ENCODE measurements at regions not wholly inside any gene's neighbourhood (a gene's known extent, or its start where the extent isn't known, plus 50 kb on each side); places are given as distances from the start of the nearest gene placed in this dataset.

DNA sequence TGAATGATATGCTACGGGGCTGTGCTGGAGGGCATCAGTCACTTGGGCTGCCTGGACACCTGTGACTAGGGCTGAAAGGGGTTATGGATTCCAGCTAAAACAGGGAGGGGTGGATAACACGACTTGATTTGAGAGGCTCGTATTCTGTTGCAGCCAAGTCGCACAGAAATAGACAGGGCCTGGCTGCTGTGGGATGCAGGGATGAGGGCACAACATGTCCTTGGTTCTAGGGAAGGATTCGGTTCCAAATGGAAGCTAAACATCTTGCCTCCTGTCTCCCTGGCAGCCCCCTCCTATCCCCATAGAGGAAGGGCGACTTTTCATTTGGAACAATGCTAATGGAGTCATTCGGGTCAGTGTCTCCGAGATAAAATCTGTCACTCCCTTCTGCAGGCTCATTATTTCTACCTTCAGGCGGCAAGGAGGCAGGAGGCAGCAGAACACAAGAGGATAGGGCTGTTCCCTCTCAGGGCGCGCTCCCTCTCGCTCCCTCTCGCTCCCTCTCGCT lies 433.8 kb upstream of the RBMS3 start (continued):
- TF ChIP-seq, protein P1, sequence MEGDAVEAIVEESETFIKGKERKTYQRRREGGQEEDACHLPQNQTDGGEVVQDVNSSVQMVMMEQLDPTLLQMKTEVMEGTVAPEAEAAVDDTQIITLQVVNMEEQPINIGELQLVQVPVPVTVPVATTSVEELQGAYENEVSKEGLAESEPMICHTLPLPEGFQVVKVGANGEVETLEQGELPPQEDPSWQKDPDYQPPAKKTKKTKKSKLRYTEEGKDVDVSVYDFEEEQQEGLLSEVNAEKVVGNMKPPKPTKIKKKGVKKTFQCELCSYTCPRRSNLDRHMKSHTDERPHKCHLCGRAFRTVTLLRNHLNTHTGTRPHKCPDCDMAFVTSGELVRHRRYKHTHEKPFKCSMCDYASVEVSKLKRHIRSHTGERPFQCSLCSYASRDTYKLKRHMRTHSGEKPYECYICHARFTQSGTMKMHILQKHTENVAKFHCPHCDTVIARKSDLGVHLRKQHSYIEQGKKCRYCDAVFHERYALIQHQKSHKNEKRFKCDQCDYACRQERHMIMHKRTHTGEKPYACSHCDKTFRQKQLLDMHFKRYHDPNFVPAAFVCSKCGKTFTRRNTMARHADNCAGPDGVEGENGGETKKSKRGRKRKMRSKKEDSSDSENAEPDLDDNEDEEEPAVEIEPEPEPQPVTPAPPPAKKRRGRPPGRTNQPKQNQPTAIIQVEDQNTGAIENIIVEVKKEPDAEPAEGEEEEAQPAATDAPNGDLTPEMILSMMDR (IDR thresholded peaks at IDR 0.05 in 2 of 3, conservative IDR thresholded peaks at IDR 0.05 in 1 of 3; ENCODE audit: borderline replicate concordance in 1 of 3, insufficient read depth in 1 of 3, low read depth in 2 of 3, low read length in 2 of 3) = no peak
- TF ChIP-seq, protein P2, sequence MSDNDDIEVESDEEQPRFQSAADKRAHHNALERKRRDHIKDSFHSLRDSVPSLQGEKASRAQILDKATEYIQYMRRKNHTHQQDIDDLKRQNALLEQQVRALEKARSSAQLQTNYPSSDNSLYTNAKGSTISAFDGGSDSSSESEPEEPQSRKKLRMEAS (IDR thresholded peaks at IDR 0.05) = no peak
- TF ChIP-seq POLR2A (IDR thresholded peaks at IDR 0.05; ENCODE audit: borderline replicate concordance, extremely low read depth, insufficient read depth, insufficient read length) = no peak
- TF ChIP-seq ELF1 (IDR thresholded peaks at IDR 0.05; ENCODE audit: borderline replicate concordance, low read depth) = no peak
- no peak for TF ChIP-seq CBX3 (IDR thresholded peaks at IDR 0.05; ENCODE audit: low read depth)

DNA sequence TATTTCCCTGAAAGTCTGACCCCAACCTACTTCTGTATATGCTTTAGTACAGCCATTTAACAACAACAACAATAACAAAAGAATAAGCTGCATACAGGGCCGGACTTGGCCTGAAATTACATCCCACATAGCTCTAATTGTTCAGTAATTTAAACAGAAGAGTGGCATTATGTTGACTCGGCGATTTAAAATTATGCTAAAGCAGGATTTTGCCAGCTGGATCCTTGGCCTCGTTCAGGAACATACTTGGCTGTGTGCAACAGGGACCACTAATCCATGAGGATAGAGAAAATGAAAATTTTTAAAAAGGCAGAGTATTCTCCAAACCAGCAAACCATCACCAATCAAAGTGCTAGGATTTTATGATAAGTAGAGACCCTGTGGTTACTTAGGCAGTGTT lies 433.1 kb upstream of the RBMS3 start:
- TF ChIP-seq EZH2 (IDR thresholded peaks at IDR 0.05) = no peak
- BruUV-seq (replicated peaks) = no TSS peak
- Histone ChIP-seq H3K9ac (ENCODE audit: low read length) (no peak overlapping the region), H3K9me2 (ENCODE audit: insufficient read depth) (no peaks in the 10 kb centered on the region), H3K27ac (ENCODE audit: low read depth, low read length) (no peak overlapping the region), H3K9me3 (ENCODE audit: control insufficient read depth in 1 of 2, insufficient read depth in 1 of 2, low read depth in 1 of 2, low read length in 2 of 2) (no peaks in the 10 kb centered on the region), H3K79me2 (ENCODE audit: insufficient read depth, low read length) (no peaks in the 10 kb centered on the region), H3K4me1 (ENCODE audit: control insufficient read depth in 1 of 2, insufficient read depth in 2 of 2, low read length in 2 of 2) (no peaks in the 10 kb centered on the region), H3K4me3 (replicated peaks in 1 of 2; ENCODE audit: low read depth in 1 of 2, low read length in 2 of 2) (no peak overlapping the region), H4K20me1 (ENCODE audit: insufficient read depth) (no peaks in the 10 kb centered on the region), H3K27me3 (ENCODE audit: insufficient read depth, low read length) (no peaks in the 10 kb centered on the region), H3K36me3 (ENCODE audit: control insufficient read depth in 1 of 2, insufficient read depth in 2 of 2, low read length in 2 of 2) (no peaks in the 10 kb centered on the region), H3K4me2 (ENCODE audit: low read length) (no peak overlapping the region), H2AFZ (ENCODE audit: low read depth, low read length, poor library complexity, severe bottlenecking) (no peak overlapping the region)
- intact Hi-C loops (cut with micrococcal nuclease) = no loop called here
- CTCF ChIA-PET = no interaction called here
- DNase-seq (ENCODE audit: low read depth, low spot score) (no peak), ATAC-seq (no peak)
- RAD21 ChIA-PET (ENCODE audit: low non-redundant PET in 1 of 2, low total read pairs in 2 of 2, uncharacterized antibody in 2 of 2, unreplicated experiment in 2 of 2) = no interaction called here
- POLR2A ChIA-PET = no interaction called here

DNA sequence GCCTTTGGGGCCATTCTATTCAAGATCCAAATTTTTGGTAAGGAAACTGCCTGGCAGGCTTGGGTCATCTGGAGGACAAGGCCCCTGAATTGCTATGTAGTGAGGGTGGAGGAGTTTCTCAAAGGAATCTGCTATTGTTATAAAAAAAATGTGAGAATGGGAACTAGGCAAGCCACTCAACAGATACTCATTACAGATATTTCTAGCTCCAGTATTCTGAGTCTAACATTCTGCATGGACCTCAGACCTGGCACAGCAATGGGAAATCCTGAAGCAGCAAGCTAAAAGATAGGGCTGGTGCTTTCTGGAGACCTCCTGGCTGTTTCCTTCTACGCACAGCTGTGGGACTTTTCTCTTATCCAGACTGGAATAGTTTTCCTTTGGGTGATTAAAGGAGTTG lies 430.7 kb upstream of the RBMS3 start:
- no peaks in the 10 kb centered on the region for H3K9me3 ChIP-seq (ENCODE audit: control insufficient read depth in 1 of 2, insufficient read depth in 1 of 2, low read depth in 1 of 2, low read length in 2 of 2)
- no peak overlapping the region for H3K27ac ChIP-seq (ENCODE audit: low read depth, low read length)
- H2AFZ ChIP-seq (ENCODE audit: low read depth, low read length, poor library complexity, severe bottlenecking) = no peak overlapping the region
- POLR2A ChIA-PET = no interaction called here
- H3K79me2 ChIP-seq (ENCODE audit: insufficient read depth, low read length) = no peaks in the 10 kb centered on the region
- ATAC-seq (no peak), DNase-seq (ENCODE audit: low read depth, low spot score) (no peak)
- no peaks in the 10 kb centered on the region for H3K27me3 ChIP-seq (ENCODE audit: insufficient read depth, low read length)
- no peak overlapping the region for H3K4me3 ChIP-seq (replicated peaks in 1 of 2; ENCODE audit: low read depth in 1 of 2, low read length in 2 of 2)
- no peak overlapping the region for H3K9ac ChIP-seq (ENCODE audit: low read length)
- H3K9me2 ChIP-seq (ENCODE audit: insufficient read depth) = no peaks in the 10 kb centered on the region
- H3K36me3 ChIP-seq (ENCODE audit: control insufficient read depth in 1 of 2, insufficient read depth in 2 of 2, low read length in 2 of 2) = no peaks in the 10 kb centered on the region
- CTCF ChIA-PET = no interaction called here
- no peaks in the 10 kb centered on the region for H4K20me1 ChIP-seq (ENCODE audit: insufficient read depth)
- H3K4me2 ChIP-seq (ENCODE audit: low read length) = no peak overlapping the region
- TF ChIP-seq POLR2AphosphoS5 (IDR thresholded peaks at IDR 0.05; ENCODE audit: low read depth, low read length) (no peak), SIN3A (IDR thresholded peaks at IDR 0.05; ENCODE audit: low read depth) (no peak), POLR2A (IDR thresholded peaks at IDR 0.05; ENCODE audit: borderline replicate concordance, extremely low read depth, insufficient read depth, insufficient read length) (no peak), CBX3 (IDR thresholded peaks at IDR 0.05; ENCODE audit: low read depth) (no peak)
- TF ChIP-seq, protein P3, sequence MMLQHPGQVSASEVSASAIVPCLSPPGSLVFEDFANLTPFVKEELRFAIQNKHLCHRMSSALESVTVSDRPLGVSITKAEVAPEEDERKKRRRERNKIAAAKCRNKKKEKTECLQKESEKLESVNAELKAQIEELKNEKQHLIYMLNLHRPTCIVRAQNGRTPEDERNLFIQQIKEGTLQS (IDR thresholded peaks at IDR 0.05) = no peak
- TF ChIP-seq, protein P2 (IDR thresholded peaks at IDR 0.05) = no peak
- H3K4me1 ChIP-seq (ENCODE audit: control insufficient read depth in 1 of 2, insufficient read depth in 2 of 2, low read length in 2 of 2) = no peaks in the 10 kb centered on the region
- RAD21 ChIA-PET (ENCODE audit: low non-redundant PET in 1 of 2, low total read pairs in 2 of 2, uncharacterized antibody in 2 of 2, unreplicated experiment in 2 of 2) = no interaction called here
- intact Hi-C loops (cut with micrococcal nuclease) = no loop called here
- BruUV-seq (replicated peaks) = no TSS peak

Measured in HCT116 (cell line).